HG03469 (cell line): ENCODE measurements at regions not wholly inside any gene's neighbourhood (a gene's known extent, or its start where the extent isn't known, plus 50 kb on each side); places are given as distances from the start of the nearest gene placed in this dataset.
"Not testable (repeated sequence)": the region's sequence is repeated elsewhere in the genome, so short reads cannot be mapped to it uniquely, and the experiment has no call there.

Source experiments
- ATAC-seq: cut with Tn5 transposase; IDR thresholded peaks from one replicate; pipeline ENCODE4 v1.9.1; 2021; ENCODE audit warnings: mild to moderate bottlenecking, moderate library complexity, moderate number of reproducible peaks; ENCODE audit not compliant: unreplicated experiment

DNA sequence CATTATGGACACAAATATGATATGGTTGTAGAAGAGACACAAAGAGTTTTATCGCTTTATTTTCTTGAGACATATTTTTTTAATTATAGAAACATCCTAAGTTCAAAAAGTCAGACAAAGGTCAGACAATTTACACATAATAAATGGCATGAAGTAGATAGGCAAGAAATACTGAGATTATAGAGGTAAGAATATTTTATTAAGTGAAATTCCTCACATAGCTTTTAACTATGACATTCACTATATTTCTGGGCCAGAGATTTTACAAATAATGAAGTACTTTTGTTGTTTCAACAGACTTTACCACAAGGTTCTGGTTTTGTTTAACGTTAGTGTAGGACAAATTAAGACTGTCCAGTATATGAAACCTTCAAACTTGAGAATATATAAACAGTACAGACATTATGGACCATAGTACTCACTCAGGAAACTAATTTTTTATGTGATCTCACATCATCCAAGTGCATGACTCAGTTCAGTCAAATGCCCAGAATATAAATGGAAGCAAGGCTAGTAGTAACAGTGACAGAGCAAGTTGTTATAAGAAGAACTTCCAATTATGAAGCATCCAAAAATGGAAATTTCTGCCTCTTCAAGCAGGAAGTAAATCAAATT lies 394.8 kb downstream of the KCNJ2 start:
- ATAC-seq: no peak

GRCh38 chr17:70569128-70569527 lies 399.8 kb downstream of the KCNJ2 start:
- ATAC-seq: no peak

DNA sequence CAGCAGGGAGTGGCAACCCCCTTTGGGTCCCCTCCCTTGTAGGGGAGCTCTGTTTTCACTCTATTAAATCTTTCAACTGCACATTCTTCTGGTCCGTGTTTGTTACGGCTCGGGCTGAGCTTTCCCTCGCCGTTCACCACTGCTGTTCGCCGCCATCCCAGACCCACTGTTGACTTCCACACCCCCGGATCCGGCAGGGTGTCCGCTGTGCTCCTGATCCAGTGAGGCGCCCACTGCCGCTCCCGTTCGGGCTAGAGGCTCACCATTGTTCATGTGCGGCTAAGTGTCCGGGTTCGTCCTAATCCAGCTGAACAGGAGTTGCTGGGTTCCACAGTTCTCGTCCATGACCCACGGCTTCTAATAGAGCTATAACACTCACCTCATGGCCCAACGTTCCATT lies 408.1 kb downstream of the KCNJ2 start:
- no peak for ATAC-seq

- ATAC-seq: no peak
Observed at GRCh38 chr17:70581459-70581858, 412.1 kb downstream of the KCNJ2 start.

DNA sequence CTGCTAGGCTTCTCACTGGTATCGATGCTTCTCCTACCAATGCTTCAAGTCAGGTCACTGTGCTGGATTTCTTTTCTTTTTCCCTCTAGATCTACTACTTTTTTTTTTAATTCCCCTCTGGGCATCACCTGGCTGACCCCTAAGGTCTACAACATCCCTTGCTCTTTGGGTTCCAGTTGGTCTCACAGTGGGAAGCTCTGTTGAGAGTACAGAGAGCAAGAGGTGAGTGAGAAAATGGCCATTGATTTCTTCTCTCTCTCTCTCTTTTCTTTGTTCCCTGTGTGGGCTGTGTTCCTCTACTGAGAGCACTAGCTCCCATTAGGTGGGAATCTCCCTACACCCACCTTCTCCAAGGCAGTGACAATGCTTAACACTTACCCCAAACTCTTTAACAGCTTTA lies 413.4 kb downstream of the KCNJ2 start:
- no peak for ATAC-seq

- ATAC-seq: no peak
Observed at GRCh38 chr17:70584255-70584654, 414.9 kb downstream of the KCNJ2 start.

DNA sequence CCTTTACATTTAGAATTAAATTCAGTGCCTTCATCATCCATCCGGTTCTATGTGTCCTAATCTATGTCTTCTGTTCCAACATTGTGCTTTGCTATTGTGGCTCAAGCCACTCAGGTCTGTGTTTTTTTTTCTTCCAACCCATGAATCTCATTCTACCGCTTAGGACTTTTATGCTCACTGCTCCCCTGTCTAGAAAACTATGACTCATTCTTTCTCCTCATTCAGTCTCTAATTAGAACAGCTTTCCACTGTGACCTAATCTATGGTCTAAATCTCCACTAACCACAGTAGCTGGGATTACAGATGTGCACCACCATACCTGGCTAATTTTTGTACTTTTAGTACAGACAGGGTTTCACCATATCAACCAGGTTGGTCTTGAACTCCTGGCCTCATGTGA lies 418.7 kb downstream of the KCNJ2 start:
- ATAC-seq: no peak

DNA sequence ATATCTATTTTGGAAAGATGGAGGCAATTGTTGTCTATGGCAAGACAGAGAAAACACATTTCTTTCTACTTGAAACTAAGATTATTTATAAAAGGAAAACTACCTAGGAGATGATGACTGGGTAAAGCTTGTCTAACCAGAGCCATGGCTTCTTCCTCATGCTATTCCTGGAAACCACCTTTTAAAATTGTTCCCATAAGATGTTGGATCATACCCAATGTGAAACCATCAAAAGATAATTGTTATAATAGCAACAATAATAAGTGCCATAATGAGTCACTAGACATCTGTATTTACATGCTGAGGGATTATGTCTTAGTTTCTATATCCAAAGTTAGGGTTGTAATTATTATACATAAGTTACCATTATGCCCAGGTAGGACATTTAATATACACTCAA lies 428.4 kb downstream of the KCNJ2 start:
- no peak for ATAC-seq

GRCh38 chr17:70599198-70599597 lies 429.9 kb downstream of the KCNJ2 start:
- no peak for ATAC-seq

- not testable (repeated sequence) for ATAC-seq
Observed at GRCh38 chr17:70599945-70600344, 430.6 kb downstream of the KCNJ2 start.

DNA sequence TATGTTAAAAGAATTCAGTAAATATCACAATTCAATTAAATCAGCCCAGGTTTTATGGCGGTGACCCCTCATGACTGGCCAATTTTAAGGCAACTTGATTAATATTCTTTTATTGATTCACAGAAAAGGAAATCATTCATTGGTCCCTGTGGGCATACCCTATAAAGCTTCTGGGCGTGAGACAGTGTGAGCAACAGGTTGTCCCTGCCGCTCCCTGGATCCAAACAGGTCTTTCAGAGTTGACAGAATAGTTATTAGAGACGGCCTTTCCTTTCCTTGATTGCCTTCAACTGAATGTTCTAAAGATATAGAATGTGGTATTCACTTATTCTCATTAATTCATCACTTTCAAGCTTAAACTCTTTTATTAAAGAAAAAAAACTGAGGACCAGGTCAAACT lies 433.9 kb downstream of the KCNJ2 start:
- no peak for ATAC-seq

DNA sequence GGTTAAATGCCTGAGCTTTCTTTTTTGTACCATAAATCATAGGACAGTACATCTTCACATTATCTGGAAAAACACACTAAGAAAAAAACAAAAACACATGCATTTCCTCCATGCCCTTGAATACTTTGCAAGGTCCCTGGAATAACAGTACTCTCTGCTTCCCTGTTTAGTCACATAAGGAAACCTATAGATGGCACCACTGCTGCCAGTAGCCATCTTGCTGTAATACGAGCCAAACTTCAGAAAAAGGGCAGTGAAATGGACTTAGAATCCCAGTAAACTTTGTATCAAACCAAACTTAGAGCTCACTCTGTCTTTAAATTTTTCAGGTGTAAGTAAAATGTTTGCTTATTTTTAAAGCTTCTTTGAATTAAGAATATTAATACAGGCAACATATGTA lies 435.5 kb downstream of the KCNJ2 start:
- no peak for ATAC-seq

GRCh38 chr17:70606086-70606485 lies 436.8 kb downstream of the KCNJ2 start:
- no peak for ATAC-seq

- no peak for ATAC-seq
Observed at GRCh38 chr17:70608193-70608592, 438.9 kb downstream of the KCNJ2 start.

- ATAC-seq: no peak
Observed at GRCh38 chr17:70608957-70609356, 439.6 kb downstream of the KCNJ2 start.

GRCh38 chr17:70609566-70609965 lies 440.2 kb downstream of the KCNJ2 start:
- ATAC-seq: no peak

GRCh38 chr17:70610161-70610560 lies 440.8 kb downstream of the KCNJ2 start:
- no peak for ATAC-seq

DNA sequence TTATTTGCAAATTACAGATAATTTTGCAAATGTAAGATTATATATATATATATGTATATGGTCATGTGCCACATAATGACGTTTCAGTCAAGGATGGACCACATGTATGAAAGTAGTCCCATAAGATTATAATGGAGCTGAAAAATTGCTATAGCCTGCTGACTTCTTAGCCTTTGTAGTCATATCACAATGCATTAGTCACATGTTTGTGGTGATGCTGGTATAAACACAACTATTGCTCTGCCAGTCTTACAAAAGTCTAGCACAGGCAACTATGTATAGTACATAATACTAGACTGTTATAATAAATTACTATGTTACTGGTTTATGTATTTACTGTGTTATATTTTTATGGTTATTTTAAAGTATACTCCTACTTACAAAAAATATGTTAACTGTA lies 444.3 kb downstream of the KCNJ2 start:
- ATAC-seq: no peak

DNA sequence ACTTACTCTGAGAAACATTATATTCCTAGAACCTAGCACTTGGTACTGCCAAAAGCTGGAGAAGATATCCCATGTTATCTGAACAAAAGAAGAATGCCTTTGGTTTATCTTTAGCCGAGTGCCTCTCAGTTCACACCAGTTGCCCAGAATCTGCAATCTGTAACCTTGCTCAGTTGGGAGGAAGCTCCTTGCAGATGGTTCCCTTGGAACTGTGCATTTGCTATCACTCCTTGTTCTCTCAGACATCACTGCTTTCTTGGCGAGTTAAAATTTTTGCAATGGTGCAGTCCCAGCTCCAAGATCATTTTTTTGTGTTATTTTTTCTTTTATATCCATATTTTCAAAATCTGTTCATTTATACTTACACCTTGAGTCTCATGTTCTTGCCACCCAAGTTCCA lies 446.5 kb downstream of the KCNJ2 start:
- no peak for ATAC-seq

DNA sequence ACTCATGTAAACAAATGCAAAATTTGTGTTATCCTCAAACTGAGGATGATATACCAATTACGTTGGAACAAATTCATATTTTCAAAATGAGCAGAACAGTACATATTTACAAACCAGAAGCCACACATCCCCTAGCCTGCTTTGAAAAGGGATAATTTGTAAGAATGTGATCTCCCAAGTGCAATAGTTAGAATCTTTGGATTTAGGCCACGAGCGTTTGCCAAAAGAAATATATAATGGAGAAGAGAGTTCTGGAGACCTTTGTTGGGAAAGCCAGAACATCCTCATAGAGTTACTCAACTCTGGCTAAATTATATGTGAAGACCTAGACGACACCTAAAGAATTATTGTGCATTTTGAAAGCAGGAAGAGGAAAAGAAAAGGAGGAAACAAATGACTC lies 449.3 kb downstream of the KCNJ2 start:
- no peak for ATAC-seq

DNA sequence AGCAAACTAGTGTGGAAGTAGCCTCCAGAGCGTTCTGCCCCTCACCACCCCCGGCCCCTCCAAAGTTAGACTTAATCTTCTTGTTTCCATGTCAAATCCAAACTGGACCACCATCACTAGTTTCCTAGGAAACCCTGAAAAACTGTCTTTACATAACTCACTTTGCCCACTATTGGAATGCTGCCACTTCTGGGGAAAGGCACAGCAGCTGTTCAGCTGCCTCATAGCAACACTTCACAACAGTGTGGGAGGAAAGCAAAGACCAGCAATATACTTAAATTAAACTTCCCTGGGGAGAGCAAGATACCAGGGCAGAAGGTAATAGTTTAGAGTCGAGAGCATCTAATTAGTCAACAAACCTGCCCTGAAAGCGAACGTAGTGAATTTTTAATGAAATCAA lies 452.2 kb downstream of the KCNJ2 start:
- ATAC-seq: no peak

DNA sequence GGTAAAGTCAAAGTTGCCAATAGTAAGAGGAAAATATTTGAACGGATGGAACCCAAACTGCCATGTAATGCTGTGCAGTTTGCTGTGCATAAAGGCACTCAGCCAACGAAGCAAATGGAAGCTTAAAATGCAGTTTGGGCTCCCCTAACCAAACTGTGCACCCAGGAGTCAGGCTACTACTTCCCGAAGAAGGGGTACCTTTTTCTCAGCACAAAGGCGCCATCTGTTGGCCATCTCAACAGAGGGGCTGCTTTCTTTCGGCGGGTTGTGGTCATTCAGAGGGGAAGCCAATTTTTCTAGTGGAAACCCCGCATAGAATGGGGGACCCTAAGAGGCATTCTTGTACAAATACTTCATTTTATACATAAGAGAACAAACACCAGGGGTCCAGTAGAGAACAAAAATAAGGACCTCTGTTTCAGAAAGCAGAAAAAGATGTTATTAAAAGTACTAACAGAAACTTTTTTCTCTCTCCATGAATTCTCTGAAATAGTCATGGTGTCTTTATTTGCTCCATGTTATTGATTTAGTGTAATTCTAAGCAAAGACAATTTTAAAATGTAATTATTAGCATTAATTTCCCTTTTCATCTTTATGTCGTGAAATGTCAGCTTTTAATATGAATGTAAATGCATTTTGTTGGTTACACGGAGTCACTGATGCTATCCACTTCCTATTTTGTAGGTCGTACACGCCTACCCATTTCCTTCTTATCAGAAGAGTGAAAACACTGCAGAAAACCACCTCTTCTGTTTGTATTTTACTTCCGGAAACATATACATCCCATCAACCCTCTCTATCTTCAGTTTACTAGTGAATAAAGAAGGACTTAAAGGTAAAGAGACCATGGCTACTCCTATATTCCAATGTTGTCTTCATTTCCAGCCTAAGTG lies 453.3 kb downstream of the KCNJ2 start:
- no peak for ATAC-seq
